Breast epithelium (tissue), 4 donors: ENCODE measurements at regions not wholly inside any gene's neighbourhood (a gene's known extent, or its start where the extent isn't known, plus 50 kb on each side); places are given as distances from the start of the nearest gene placed in this dataset.
"Not testable (repeated sequence)": the region's sequence is repeated elsewhere in the genome, so short reads cannot be mapped to it uniquely, and the experiment has no call there.

ENCODE experiments used
- DNase-seq, 2 donors: peaks; one replicate each; pipeline ENCODE4 v3.0.0-alpha.2; 2019; ENCODE audit warnings: low spot score in 2 of 2
- H3K27ac ChIP-seq, 2 donors: fragments of 200-600 bp; sonication (generic) in 1 of 2; one replicate each; pipeline ENCODE4 v1.5.1; 2016 to 2019; ENCODE audit warnings: mild to moderate bottlenecking in 1 of 2
- H3K27me3 ChIP-seq, 2 donors: fragments of 200-600 bp; sonication (generic) in 1 of 2; one replicate each; pipeline versions ENCODE4 v1.5.1 to v1.6.0; 2017 to 2019; ENCODE audit warnings: control low read depth in 1 of 2, mild to moderate bottlenecking in 1 of 2
- H3K36me3 ChIP-seq: fragments of 200-600 bp; one replicate; pipeline ENCODE4 v1.5.1; 2019
- H3K4me1 ChIP-seq, 2 donors: fragments of 200-600 bp; sonication (generic); one replicate each; pipeline ENCODE4 v1.5.1; 2016 to 2019; ENCODE audit warnings: control low read depth in 1 of 2
- H3K4me3 ChIP-seq, 3 donors: fragments of 200-600 bp; sonication (generic); 1 replicate in 2 of 3; 2 replicates in 1 of 3; pipeline ENCODE4 v1.5.1; 2016 to 2019; ENCODE audit warnings: mild to moderate bottlenecking in 3 of 3, moderate library complexity in 2 of 3
- H3K9me3 ChIP-seq, 2 donors: fragments of 200-600 bp; sonication (generic) in 1 of 2; one replicate each; pipeline ENCODE4 v1.5.1; 2016 to 2019; ENCODE audit warnings: control low read depth in 1 of 2
- CTCF ChIP-seq, 3 donors: fragments of 450-650 bp; IDR thresholded peaks; one replicate each; pipeline ENCODE4 v1.5.1; 2016 to 2017; ENCODE audit warnings: antibody characterized with exemption in 3 of 3, mild to moderate bottlenecking in 3 of 3, moderate library complexity in 3 of 3
- POLR2A ChIP-seq: fragments of 450-650 bp; IDR thresholded peaks from one replicate; pipeline ENCODE4 v1.6.1; 2016; ENCODE audit warnings: antibody characterized with exemption, mild to moderate bottlenecking, moderate library complexity
- POLR2AphosphoS5 ChIP-seq, 3 donors: sonication (generic); formaldehyde crosslinking; IDR thresholded peaks; one replicate each; pipeline ENCODE4 v1.6.1; 2017; ENCODE audit warnings: antibody characterized with exemption in 3 of 3
- intact Hi-C: fragments of 100-400 bp; cut with DNase I; formaldehyde crosslinking; loops from one replicate; pipeline ENCODE4 v1.15.1; 2023; ENCODE audit warnings: low total_unique reads

- intact Hi-C loops: no loop called here
- Histone ChIP-seq H3K4me3 (no peak overlapping the region), H3K27me3 (no peaks in the 10 kb centered on the region), H3K36me3 (no peaks in the 10 kb centered on the region), H3K4me1 (no peaks in the 10 kb centered on the region), H3K27ac (no peak overlapping the region), H3K9me3 (peaks cover 4 to 9% of the 10 kb centered on the region in 2 donors)
- no peak for DNase-seq
- no peak for TF ChIP-seq CTCF (IDR thresholded peaks at IDR 0.05)
- TF ChIP-seq POLR2A: no peak
- no peak for TF ChIP-seq POLR2AphosphoS5 (IDR thresholded peaks at IDR 0.05)
Observed at GRCh38 chr7:138247081-138247480, 170.8 kb downstream of the AKR1D1 start.

GRCh38 chr7:138247568-138248333, 171.5 kb downstream of the AKR1D1 start:
- Histone ChIP-seq H3K9me3 (peaks cover 4 to 9% of the 10 kb centered on the region in 2 donors), H3K27me3 (no peaks in the 10 kb centered on the region), H3K27ac (no peak overlapping the region), H3K4me3 (no peak overlapping the region), H3K36me3 (no peaks in the 10 kb centered on the region), H3K4me1 (no peaks in the 10 kb centered on the region)
- no peak for DNase-seq
- intact Hi-C loops: no loop called here
- TF ChIP-seq POLR2A (no peak), CTCF (IDR thresholded peaks at IDR 0.05) (no peak), POLR2AphosphoS5 (IDR thresholded peaks at IDR 0.05) (no peak)

- DNase-seq: no peak
- no peak overlapping the region for H3K4me3 ChIP-seq
- H3K27me3 ChIP-seq: no peaks in the 10 kb centered on the region
- no peak overlapping the region for H3K27ac ChIP-seq
- no peaks in the 10 kb centered on the region for H3K36me3 ChIP-seq
- peaks cover 4 to 9% of the 10 kb centered on the region in 2 donors for H3K9me3 ChIP-seq
- intact Hi-C loops: no loop called here
- TF ChIP-seq POLR2A (no peak), POLR2AphosphoS5 (IDR thresholded peaks at IDR 0.05) (no peak), CTCF (IDR thresholded peaks at IDR 0.05) (no peak)
- H3K4me1 ChIP-seq: no peaks in the 10 kb centered on the region
Observed at GRCh38 chr7:138248609-138249008, 172.3 kb downstream of the AKR1D1 start.

GRCh38 chr7:138249975-138250374, 173.7 kb downstream of the AKR1D1 start:
- Histone ChIP-seq H3K9me3 (peaks cover 4 to 9% of the 10 kb centered on the region in 2 donors), H3K27me3 (no peaks in the 10 kb centered on the region), H3K36me3 (no peaks in the 10 kb centered on the region), H3K4me3 (no peak overlapping the region), H3K4me1 (no peaks in the 10 kb centered on the region), H3K27ac (no peak overlapping the region)
- intact Hi-C loops: no loop called here
- TF ChIP-seq POLR2A (no peak), CTCF (IDR thresholded peaks at IDR 0.05) (no peak), POLR2AphosphoS5 (IDR thresholded peaks at IDR 0.05) (no peak)
- DNase-seq: no peak

- H3K36me3 ChIP-seq, DNase-seq, intact Hi-C loops, H3K27me3 ChIP-seq, H3K4me3 ChIP-seq, H3K27ac ChIP-seq, H3K4me1 ChIP-seq: not testable (repeated sequence)
- H3K9me3 ChIP-seq: peaks cover under 1 to 12% of the 10 kb centered on the region in 2 donors
Observed at GRCh38 chr7:138252666-138253065, 176.4 kb downstream of the AKR1D1 start.
